K562 (cell line): ENCODE measurements at regions not wholly inside any gene's neighbourhood (a gene's known extent, or its start where the extent isn't known, plus 50 kb on each side); places are given as distances from the start of the nearest gene placed in this dataset.

Experiments used
- ATAC-seq: fragments of 200-7000 bp; cut with Tn5 transposase; 3 replicates; pipeline ENCODE4 v1.9.1; 2020; ENCODE audit warnings: moderate library complexity
- BruUV-seq: library from RNA; stranded (reverse); fragments of 400-500 nt; replicated peaks from 2 replicates; lab custom pipeline; 2021; lab: Mats Ljungman, UMichigan
- CTCF ChIA-PET: fragments of 300-600 bp; formaldehyde crosslinking; extraction: SDS; loops from one replicate; lab custom pipeline; 2021; ENCODE audit warnings: low intra/inter-chr PET ratio; lab: Yijun Ruan, JAX
- POLR2A ChIA-PET: fragments of 300-600, 350-650 bp; sonication (Branson Sonifier 250); formaldehyde crosslinking; extraction: SDS; loops from one replicate; lab custom pipeline; 2021; ENCODE audit warnings: antibody characterized with exemption, inconsistent platforms; lab: Yijun Ruan, JAX
- DNase-seq, 4 experiments: peaks; one replicate each; pipeline versions ENCODE4 v3.0.0 to v3.0.0-alpha.2; 2011 to 2018; ENCODE audit warnings: low spot score in 3 of 4, mixed read lengths in 3 of 4; ENCODE audit errors: extremely low read depth in 1 of 4
- FAIRE-seq: peaks from 2 replicates; lab custom pipeline; 2011; peaks lifted over from hg19 to GRCh38; lab: Jason Lieb, UNC
- H2AFZ ChIP-seq: 2 replicates; pipeline ENCODE4 v1.6.0; 2011; ENCODE audit warnings: low read depth, low read length, control low read depth, inconsistent platforms
- H3K27ac ChIP-seq: fragments of 200-600 bp; 3 replicates; pipeline ENCODE4 v1.8.0; 2011; ENCODE audit warnings: low read depth, mild to moderate bottlenecking, control low read depth, inconsistent platforms, low read length, moderate library complexity, mixed read lengths; ENCODE audit errors: extremely low read depth
- H3K27me3 ChIP-seq, 2 experiments: fragments of 300-600 bp in 1 of 2; 2 replicates in 1 of 2; 3 replicates in 1 of 2; pipeline versions ENCODE4 v1.6.0 to v1.8.0; 2011; ENCODE audit warnings: inconsistent platforms in 2 of 2, low read length in 2 of 2, mild to moderate bottlenecking in 1 of 2, mixed read lengths in 1 of 2, moderate library complexity in 1 of 2; ENCODE audit not compliant: control insufficient read depth in 2 of 2, insufficient read depth in 2 of 2
- H3K36me3 ChIP-seq: fragments of 300-600 bp; 3 replicates; pipeline ENCODE4 v1.8.0; 2011; ENCODE audit warnings: mild to moderate bottlenecking, low read length, inconsistent platforms; ENCODE audit not compliant: control insufficient read depth, insufficient read depth
- H3K4me1 ChIP-seq, 2 experiments: fragments of 200-600 bp in 1 of 2; replicated peaks in 1 of 2; 2 replicates in 1 of 2; 3 replicates in 1 of 2; pipeline versions ENCODE4 v1.5.1 to v1.8.0; 2011; ENCODE audit warnings: inconsistent platforms in 2 of 2, low read length in 2 of 2, mild to moderate bottlenecking in 1 of 2, mixed read lengths in 1 of 2, moderate library complexity in 1 of 2; ENCODE audit not compliant: control insufficient read depth in 2 of 2, insufficient read depth in 2 of 2
- H3K4me2 ChIP-seq: 2 replicates; pipeline ENCODE4 v1.6.1; 2011; ENCODE audit warnings: low read length, control low read depth, inconsistent platforms, mixed read lengths; ENCODE audit not compliant: insufficient read depth
- H3K4me3 ChIP-seq: fragments of 200-600 bp; sonication (generic), shearing (Covaris generic); 2 replicates; pipeline ENCODE4 v1.5.1; 2016; ENCODE audit warnings: control low read depth, inconsistent platforms
- H3K79me2 ChIP-seq: fragments of 200-600 bp; 3 replicates; pipeline ENCODE4 v1.8.0; 2011; ENCODE audit warnings: low read length, inconsistent platforms; ENCODE audit not compliant: control insufficient read depth, insufficient read depth
- H3K9ac ChIP-seq, 2 experiments: 2 replicates each; pipeline versions ENCODE4 v1.6.0 to v1.6.1; 2011; ENCODE audit warnings: low read depth in 2 of 2, low read length in 2 of 2, control low read depth in 1 of 2, inconsistent platforms in 1 of 2, mild to moderate bottlenecking in 1 of 2, mixed read lengths in 1 of 2; ENCODE audit not compliant: insufficient read depth in 1 of 2
- H3K9me1 ChIP-seq: one replicate; pipeline ENCODE4 v1.6.0; 2011; ENCODE audit warnings: inconsistent platforms, mild to moderate bottlenecking, low read length, moderate library complexity; ENCODE audit not compliant: control insufficient read depth, insufficient read depth
- H3K9me3 ChIP-seq: replicated peaks from 2 replicates; pipeline ENCODE4 v1.5.1; 2011; ENCODE audit warnings: low read depth, low read length, inconsistent platforms; ENCODE audit not compliant: control insufficient read depth, insufficient read depth
- H4K20me1 ChIP-seq: replicated peaks from 2 replicates; pipeline ENCODE4 v1.6.1; 2011; ENCODE audit warnings: low read length, inconsistent platforms, mixed read lengths; ENCODE audit not compliant: control insufficient read depth, insufficient read depth
- FOS ChIP-seq: IDR thresholded peaks from 3 replicates; pipeline ENCODE4 v1.6.1; 2011; ENCODE audit not compliant: insufficient read length; ENCODE audit errors: extremely low read depth
- GATA2 ChIP-seq: sonication (generic); formaldehyde crosslinking; IDR thresholded peaks from 2 replicates; pipeline ENCODE4 v1.4.0; 2020; ENCODE audit warnings: mild to moderate bottlenecking, missing genetic modification reagents
- JUN ChIP-seq, 2 experiments: sonication (generic) in 1 of 2; formaldehyde crosslinking in 1 of 2; IDR thresholded peaks; 2 replicates each; pipeline versions ENCODE4 v1.6.1 to v1.8.0; 2012 to 2022; ENCODE audit warnings: borderline replicate concordance in 2 of 2, mild to moderate bottlenecking in 2 of 2, improper control_type of control experiment in 1 of 2, low read depth in 1 of 2, low read length in 1 of 2, missing genetic modification reagents in 1 of 2
- MCM2 ChIP-seq: fragments of 450-650 bp; IDR thresholded peaks from 2 replicates; pipeline ENCODE4 v1.6.1; 2017; ENCODE audit warnings: low read depth, mild to moderate bottlenecking
- STAT5B ChIP-seq: fragments of 250-450 bp; sonication (Bioruptor Pico); IDR thresholded peaks from 2 replicates; pipeline ENCODE4 v1.8.0; 2021; ENCODE audit warnings: mild to moderate bottlenecking, inconsistent platforms
- ZNF140 ChIP-seq: fragments of 250-450 bp; sonication (Bioruptor Pico); IDR thresholded peaks from 2 replicates; pipeline ENCODE4 v1.8.0; 2021; ENCODE audit warnings: moderate library complexity, mild to moderate bottlenecking, inconsistent platforms
- ZNF165 ChIP-seq: fragments of 250-450 bp; sonication (Bioruptor Pico); IDR thresholded peaks from 2 replicates; pipeline ENCODE4 v1.4.0; 2020; ENCODE audit warnings: borderline replicate concordance
- ZNF217 ChIP-seq: sonication (generic); formaldehyde crosslinking; IDR thresholded peaks from 2 replicates; pipeline ENCODE4 v1.8.0; 2022; ENCODE audit warnings: mild to moderate bottlenecking, missing genetic modification reagents
- WGBS: fragments of 100-300 bp; shearing (Covaris generic); methylation state at CpG from one replicate; pipeline ENCODE4 v1.1.6; 2016; ENCODE audit warnings: low coverage, mixed read lengths; ENCODE audit not compliant: insufficient coverage; ENCODE audit errors: missing lambda C conversion rate; 5-methylcytosine and 5-hydroxymethylcytosine counted together
- in situ Hi-C: fragments of 300-500 bp; cut with MboI; formaldehyde crosslinking; loops from 4 replicates; pipeline ENCODE4 v1.15.0; 2018; ENCODE audit warnings: inconsistent platforms, mixed read lengths
- intact Hi-C: fragments of 100-400 bp; cut with micrococcal nuclease; formaldehyde crosslinking; loops from 2 replicates; pipeline ENCODE4 v1.14.2; 2022

DNA sequence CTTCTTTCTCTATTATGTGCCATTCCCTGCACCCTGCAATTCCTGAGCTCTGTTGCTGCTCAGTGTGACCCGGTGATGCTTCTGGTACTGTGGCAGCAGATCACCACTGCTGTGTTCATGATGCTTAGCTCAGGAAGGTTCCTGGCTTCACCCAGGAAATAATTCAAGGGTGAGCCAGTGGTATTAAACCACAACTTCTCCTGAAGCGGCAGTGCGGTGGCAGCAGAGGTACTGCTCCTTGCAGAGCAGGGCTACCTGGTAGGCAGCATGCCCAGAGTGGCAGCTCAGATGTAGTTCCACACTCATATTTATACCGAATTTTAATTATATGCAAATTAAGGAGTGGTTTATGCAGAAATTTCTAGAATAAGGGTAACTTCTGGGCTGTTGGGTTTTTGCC, 213.8 kb upstream of the ZNF608 start:
- H3K4me3 ChIP-seq = no peak overlapping the region
- BruUV-seq = no TSS peak
- H4K20me1 ChIP-seq = no peaks in the 10 kb centered on the region
- WGBS = 42% methylated on average over 4 of the region's 4 CpGs
- H3K27me3 ChIP-seq = no peaks in the 10 kb centered on the region
- no peaks in the 10 kb centered on the region for H3K9me1 ChIP-seq
- H3K36me3 ChIP-seq = no peaks in the 10 kb centered on the region
- no peaks in the 10 kb centered on the region; a peak in 1 of 5 replicates for H3K4me1 ChIP-seq
- ChIA-PET POLR2A (interaction anchor here (1.2 kb wide), 1 partner anchor 10 kb away, joined by 3 read pairs; no protein-coding TSS in a partner anchor), CTCF (no interaction called here)
- in situ Hi-C loops = no loop called here
- H2AFZ ChIP-seq = no peak overlapping the region
- intact Hi-C loops = no loop called here
- no peak overlapping the region for H3K4me2 ChIP-seq
- no peaks in the 10 kb centered on the region for H3K9me3 ChIP-seq
- no peak for FAIRE-seq
- no peak overlapping the region for H3K9ac ChIP-seq
- H3K27ac ChIP-seq = no peak overlapping the region
- DNase-seq = no peak
- ATAC-seq = no peak
- no peaks in the 10 kb centered on the region for H3K79me2 ChIP-seq
- no peak for TF ChIP-seq FOS
- TF ChIP-seq ZNF217 (CRISPR knock-in tag) = no peak
- TF ChIP-seq GATA2 = no peak
- no peak for TF ChIP-seq ZNF165 (CRISPR knock-in tag)
- TF ChIP-seq JUN (IDR thresholded peaks at IDR 0.05; ENCODE audit: borderline replicate concordance, low read depth, low read length) = no peak
- no peak for TF ChIP-seq JUN (CRISPR knock-in tag; IDR thresholded peaks at IDR 0.05; ENCODE audit: borderline replicate concordance)
- TF ChIP-seq STAT5B (CRISPR knock-in tag) = no peak
- no peak for TF ChIP-seq MCM2
- no peak for TF ChIP-seq ZNF140 (CRISPR knock-in tag)
